GM13977 (cell line): ENCODE measurements at regions not wholly inside any gene's neighbourhood (a gene's known extent, or its start where the extent isn't known, plus 50 kb on each side); places are given as distances from the start of the nearest gene placed in this dataset.
A peak's percentile ranks its signal among the peaks of the same experiment; 100 is the strongest.

Experiments
- DNase-seq: peaks from one replicate; pipeline ENCODE4 v3.0.0; 2012; ENCODE audit warnings: low spot score
- CTCF ChIP-seq: IDR thresholded peaks from 2 replicates; pipeline ENCODE4 v1.5.1; 2012; ENCODE audit warnings: mild to moderate bottlenecking, control low read depth; ENCODE audit not compliant: insufficient read depth; ENCODE audit errors: extremely low read depth, missing control alignments
- in situ Hi-C: fragments of 300-500 bp; cut with MboI; formaldehyde crosslinking; loops from one replicate; pipeline ENCODE4 v1.12.0; 2022; ENCODE audit warnings: low sequenced_read_pairs, low pct_unique_long_range_greater_than_20kb, mixed read lengths, inconsistent platforms; ENCODE audit not compliant: unreplicated experiment

GRCh38 chr13:40026174-40026585, 370.7 kb downstream of the COG6 start:
- in situ Hi-C loops: no loop called here
- no peak for TF ChIP-seq CTCF
- DNase-seq: peak; percentile 53

GRCh38 chr13:40026741-40027140, 371.3 kb downstream of the COG6 start:
- DNase-seq: peak; percentile 13
- no peak for TF ChIP-seq CTCF
- in situ Hi-C loops: no loop called here

GRCh38 chr13:40028446-40028845, 373.0 kb downstream of the COG6 start:
- in situ Hi-C loops: no loop called here
- DNase-seq: no peak
- TF ChIP-seq CTCF: no peak

GRCh38 chr13:40031031-40031430, 375.6 kb downstream of the COG6 start:
- no peak for TF ChIP-seq CTCF
- no peak for DNase-seq
- in situ Hi-C loops: no loop called here

- in situ Hi-C loops: no loop called here
- DNase-seq: no peak
- no peak for TF ChIP-seq CTCF
Observed at GRCh38 chr13:40039061-40039460, 383.6 kb downstream of the COG6 start.

- in situ Hi-C loops: no loop called here
- no peak for DNase-seq
- no peak for TF ChIP-seq CTCF
Observed at GRCh38 chr13:40042991-40043390, 387.5 kb downstream of the COG6 start.

- TF ChIP-seq CTCF: no peak
- in situ Hi-C loops: no loop called here
- no peak for DNase-seq
Observed at GRCh38 chr13:40043764-40044163, 388.3 kb downstream of the COG6 start.
